ENCODE measurements at regions not wholly inside any gene's neighbourhood (a gene's known extent, or its start where the extent isn't known, plus 50 kb on each side); places are given as distances from the start of the nearest gene placed in this dataset.
A peak's percentile ranks its signal among the peaks of the same experiment; 100 is the strongest.

DNA sequence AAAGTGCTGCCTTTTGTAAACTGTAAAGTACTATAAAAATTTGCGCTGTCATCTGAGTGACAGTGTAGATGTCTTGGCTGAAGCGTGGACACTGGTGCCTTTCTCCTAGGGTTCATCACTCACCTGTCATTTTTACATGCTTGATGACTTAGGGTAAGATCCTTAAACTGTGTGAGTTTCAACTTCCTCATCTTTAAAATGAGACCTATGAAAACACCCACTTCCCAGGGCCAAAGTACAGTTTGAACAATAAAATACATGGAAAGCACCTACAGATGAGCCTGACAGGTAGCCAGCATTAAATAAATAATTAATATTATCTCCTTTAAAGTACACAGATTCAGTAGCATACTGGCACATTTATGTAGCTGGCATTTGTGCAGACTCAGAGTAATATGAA is 309.9 kb downstream of the CHRM3 start:
- no peaks in the 10 kb centered on the region for H3K4me1 Mint-ChIP-seq (ENCODE audit: low read depth)
- H3K4me3 Mint-ChIP-seq = no peak overlapping the region
- peaks cover 1% of the 10 kb centered on the region for H3K36me3 Mint-ChIP-seq (ENCODE audit: low read depth)
- peaks cover 7% of the 10 kb centered on the region for H3K9me3 Mint-ChIP-seq
- H3K27me3 Mint-ChIP-seq (ENCODE audit: low read depth) = no peaks in the 10 kb centered on the region
- no peak for DNase-seq (ENCODE audit: low spot score)
- no peak overlapping the region for H3K27ac Mint-ChIP-seq

DNA sequence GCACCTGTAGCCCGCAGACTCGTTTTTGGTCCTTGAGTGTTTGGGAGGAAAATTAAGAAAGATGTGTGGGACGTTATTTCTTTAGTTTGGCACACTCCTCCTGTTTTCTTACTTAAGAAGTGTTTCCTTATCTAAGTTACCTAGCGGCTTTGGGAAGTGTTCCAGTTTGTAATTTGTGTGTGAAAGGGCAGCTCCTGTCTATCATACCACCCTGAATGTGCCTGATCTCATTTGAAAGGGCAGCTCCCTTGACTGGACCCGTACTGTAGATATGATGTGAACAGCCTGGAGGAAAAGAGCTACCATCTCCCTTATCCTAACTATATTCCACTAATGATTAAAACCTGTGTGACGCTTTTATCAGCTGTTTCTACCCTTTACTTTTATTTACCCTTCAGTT is 314.3 kb downstream of the CHRM3 start:
- Mint-ChIP-seq H3K9me3 (peaks cover 7% of the 10 kb centered on the region), H3K27ac (no peak overlapping the region), H3K4me3 (no peak overlapping the region), H3K36me3 (ENCODE audit: low read depth) (peaks cover 13% of the 10 kb centered on the region), H3K27me3 (ENCODE audit: low read depth) (no peaks in the 10 kb centered on the region), H3K4me1 (ENCODE audit: low read depth) (peaks cover 2% of the 10 kb centered on the region)
- no peak for DNase-seq (ENCODE audit: low spot score)

DNA sequence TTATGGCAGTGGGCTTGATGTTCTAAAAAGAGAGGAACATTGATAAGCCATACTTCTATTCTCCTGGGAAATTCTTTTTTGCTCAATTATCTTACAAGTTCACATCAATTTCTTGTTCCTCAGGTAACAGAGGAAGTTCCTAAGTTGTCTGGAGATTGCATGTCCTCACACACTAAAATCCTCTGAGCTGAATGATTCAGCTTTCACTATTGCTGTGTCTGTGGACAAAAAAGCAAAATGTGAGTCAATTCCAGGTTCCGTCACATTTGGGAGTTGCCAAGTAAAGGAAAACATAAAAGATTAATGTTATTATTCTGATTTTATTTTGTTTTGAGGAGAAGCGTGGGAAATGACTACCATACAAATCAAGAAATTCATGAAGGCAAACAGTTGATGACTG is 316.7 kb downstream of the CHRM3 start:
- Mint-ChIP-seq H3K4me1 (ENCODE audit: low read depth) (peaks cover 5% of the 10 kb centered on the region), H3K27ac (no peak overlapping the region), H3K27me3 (ENCODE audit: low read depth) (no peaks in the 10 kb centered on the region)

DNA sequence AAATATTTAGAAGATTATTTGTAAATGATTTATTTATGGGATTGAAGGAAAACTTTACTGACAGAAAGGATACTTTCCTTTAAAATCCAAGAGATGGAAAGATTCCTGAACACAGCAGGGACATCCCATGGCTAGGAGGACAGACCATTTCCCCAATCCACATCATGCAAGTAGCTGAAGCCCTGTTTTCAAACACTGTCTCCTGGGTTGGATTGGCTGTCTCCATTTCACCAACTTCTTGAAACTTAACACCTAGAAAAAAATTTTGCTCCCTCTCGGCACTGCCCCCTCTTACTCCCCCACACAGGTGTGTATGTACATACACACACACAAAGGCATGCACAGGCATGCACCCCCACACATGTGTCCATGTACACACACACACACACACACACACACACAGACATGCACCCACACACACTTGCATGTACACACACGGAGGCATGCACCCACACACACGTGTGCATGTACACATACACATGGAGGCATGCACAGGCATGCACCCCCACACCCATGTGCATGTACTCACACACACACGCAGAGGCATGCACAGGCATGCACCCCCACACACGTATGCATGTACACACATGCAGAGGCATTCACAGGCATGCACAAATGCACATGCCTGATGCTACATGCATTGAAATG is 320.0 kb downstream of the CHRM3 start:
- Mint-ChIP-seq H3K27ac (no peak overlapping the region), H3K4me3 (no peak overlapping the region), H3K36me3 (ENCODE audit: low read depth) (peaks cover 41% of the 10 kb centered on the region), H3K27me3 (ENCODE audit: low read depth) (no peaks in the 10 kb centered on the region), H3K4me1 (ENCODE audit: low read depth) (peaks cover 27% of the 10 kb centered on the region), H3K9me3 (no peaks in the 10 kb centered on the region)
- no peak for DNase-seq (ENCODE audit: low spot score)

More for the DNA sequence above, 316.7 kb downstream of the CHRM3 start:
- Mint-ChIP-seq H3K36me3 (ENCODE audit: low read depth) (peaks cover 23% of the 10 kb centered on the region), H3K4me3 (no peak overlapping the region), H3K9me3 (no peaks in the 10 kb centered on the region)
- no peak for DNase-seq (ENCODE audit: low spot score)

DNA sequence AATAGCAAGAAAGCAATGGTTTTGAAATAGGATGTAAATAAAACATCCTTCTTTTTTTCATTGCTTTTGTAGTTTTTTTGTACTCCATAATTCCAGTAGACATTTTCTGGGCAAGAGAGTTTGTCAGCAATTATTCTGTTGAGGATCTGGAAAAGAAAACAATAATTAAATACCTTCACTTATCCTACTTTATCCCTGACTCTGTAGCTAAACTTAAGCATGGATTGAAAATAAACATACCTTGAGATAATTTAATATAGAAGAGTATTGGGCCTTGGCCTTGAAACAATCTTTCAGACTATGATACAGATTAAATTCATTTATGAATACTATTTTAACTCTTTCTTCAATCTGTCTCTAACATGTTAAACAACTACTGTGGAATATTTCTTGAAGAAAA is 321.2 kb downstream of the CHRM3 start:
- Mint-ChIP-seq H3K27ac (no peak overlapping the region), H3K36me3 (ENCODE audit: low read depth) (peaks cover 47% of the 10 kb centered on the region), H3K9me3 (no peaks in the 10 kb centered on the region), H3K4me3 (no peak overlapping the region), H3K27me3 (ENCODE audit: low read depth) (no peaks in the 10 kb centered on the region), H3K4me1 (ENCODE audit: low read depth) (peaks cover 30% of the 10 kb centered on the region)
- DNase-seq (ENCODE audit: low spot score) = no peak

DNA sequence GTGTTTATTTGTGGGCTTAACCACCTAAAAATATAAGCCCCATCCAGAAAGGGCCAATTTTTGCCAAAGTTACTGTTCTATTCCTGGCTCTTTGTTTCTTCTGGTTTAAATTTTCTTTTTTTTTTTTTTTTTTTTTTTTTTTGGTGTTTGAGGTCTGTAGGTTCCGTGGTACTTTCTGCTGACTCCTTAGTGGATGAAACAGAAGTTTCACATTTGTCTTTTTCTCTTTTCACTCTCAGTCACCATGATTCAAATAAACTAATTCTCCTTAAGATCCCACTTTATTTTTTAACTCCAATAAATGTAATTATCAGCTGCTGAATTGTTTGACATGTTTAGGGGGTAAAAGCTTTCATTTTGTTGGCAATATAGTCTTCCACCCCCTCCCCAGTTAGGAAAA is 322.3 kb downstream of the CHRM3 start:
- Mint-ChIP-seq H3K9me3 (no peaks in the 10 kb centered on the region), H3K4me3 (peak overlapping the region; percentile 47), H3K27me3 (ENCODE audit: low read depth) (no peaks in the 10 kb centered on the region), H3K36me3 (ENCODE audit: low read depth) (peaks cover 47% of the 10 kb centered on the region), H3K4me1 (ENCODE audit: low read depth) (peaks cover 32% of the 10 kb centered on the region), H3K27ac (peak overlapping the region; percentile 37)
- DNase-seq (ENCODE audit: low spot score) = no peak

DNA sequence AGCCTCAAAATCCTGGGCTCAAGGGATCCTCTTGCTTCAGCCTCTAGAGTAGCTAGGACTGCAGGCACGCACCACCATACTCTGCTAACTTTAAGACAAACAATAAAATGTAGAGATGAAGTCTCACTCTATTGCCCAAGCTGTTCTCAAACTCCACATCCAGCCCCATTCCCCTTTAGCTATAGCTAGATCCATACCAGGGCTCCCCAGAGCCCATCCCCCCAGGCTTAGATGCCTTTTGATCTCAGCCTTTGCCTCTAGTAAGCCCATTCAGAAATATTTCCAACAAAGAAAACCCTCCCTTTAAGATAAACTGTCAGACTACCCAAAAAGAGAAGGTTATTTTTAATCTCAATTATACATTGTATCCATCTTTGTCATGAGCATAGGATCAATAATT is 325.4 kb downstream of the CHRM3 start:
- H3K27me3 Mint-ChIP-seq (ENCODE audit: low read depth) = no peaks in the 10 kb centered on the region
- H3K4me3 Mint-ChIP-seq = no peak overlapping the region
- H3K27ac Mint-ChIP-seq = no peak overlapping the region
- H3K36me3 Mint-ChIP-seq (ENCODE audit: low read depth) = peaks cover 30% of the 10 kb centered on the region
- peaks cover 29% of the 10 kb centered on the region for H3K4me1 Mint-ChIP-seq (ENCODE audit: low read depth)
- no peak for DNase-seq (ENCODE audit: low spot score)
- no peaks in the 10 kb centered on the region for H3K9me3 Mint-ChIP-seq

DNA sequence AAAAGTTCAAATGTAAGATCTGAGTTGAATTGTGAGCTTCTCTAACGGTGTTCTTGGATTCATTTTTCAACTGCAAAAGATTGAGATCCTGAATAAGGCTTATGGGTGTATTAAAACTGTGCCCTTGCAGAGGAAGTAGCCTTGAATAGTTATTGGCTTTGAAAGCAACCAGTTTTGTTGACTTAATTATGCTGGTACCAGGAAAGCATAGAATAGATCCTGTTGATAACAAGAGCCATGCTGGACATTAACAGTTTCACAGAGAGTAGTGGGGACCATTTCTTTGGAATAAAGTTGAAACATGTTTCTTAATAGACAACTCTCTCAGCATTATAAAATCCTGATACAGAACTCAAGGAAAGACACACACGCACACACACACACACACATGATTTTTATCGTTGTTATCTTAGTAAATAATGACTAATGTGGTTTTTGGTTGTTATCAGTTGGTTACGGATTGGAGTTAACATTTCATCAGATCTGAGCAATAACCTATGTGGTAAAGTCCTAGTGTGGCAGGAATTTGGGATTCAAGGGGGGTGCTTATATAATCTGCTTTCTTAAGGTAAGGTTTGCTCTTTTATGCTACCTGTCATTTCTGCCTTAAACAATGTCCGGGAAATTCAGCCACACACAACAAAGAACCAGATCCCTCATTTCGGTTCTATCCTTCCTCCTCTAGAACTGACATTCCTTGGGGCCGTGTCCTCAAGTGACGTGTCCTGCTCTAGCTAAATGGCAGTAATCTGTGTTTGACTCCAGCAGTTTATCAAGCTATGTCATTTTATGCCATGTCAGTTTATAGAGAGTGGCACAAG is 330.9 kb downstream of the CHRM3 start:
- Mint-ChIP-seq H3K4me3 (no peak overlapping the region), H3K4me1 (ENCODE audit: low read depth) (peaks cover 37% of the 10 kb centered on the region), H3K36me3 (ENCODE audit: low read depth) (no peaks in the 10 kb centered on the region), H3K9me3 (no peaks in the 10 kb centered on the region), H3K27ac (peak overlapping the region; percentile 94), H3K27me3 (ENCODE audit: low read depth) (no peaks in the 10 kb centered on the region)
- DNase-seq (ENCODE audit: low spot score) = peak; percentile 21

DNA sequence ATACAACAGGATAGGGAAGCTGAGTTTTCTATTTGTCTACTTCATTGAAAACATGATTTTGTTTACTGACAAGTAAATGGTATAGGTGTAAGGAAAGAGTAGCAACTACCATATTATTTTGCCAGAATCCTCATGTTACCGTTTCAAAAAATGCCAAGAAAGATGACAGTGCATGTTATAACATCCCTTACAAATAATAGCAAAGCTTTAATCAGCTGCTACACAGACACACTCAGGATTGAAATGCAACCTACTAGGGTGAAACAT is 331.5 kb downstream of the CHRM3 start:
- Mint-ChIP-seq H3K27ac (peak overlapping the region; percentile 94), H3K36me3 (ENCODE audit: low read depth) (no peaks in the 10 kb centered on the region), H3K27me3 (ENCODE audit: low read depth) (no peaks in the 10 kb centered on the region), H3K9me3 (no peaks in the 10 kb centered on the region), H3K4me3 (no peak overlapping the region), H3K4me1 (ENCODE audit: low read depth) (peaks cover 39% of the 10 kb centered on the region)
- DNase-seq (ENCODE audit: low spot score) = no peak

DNA sequence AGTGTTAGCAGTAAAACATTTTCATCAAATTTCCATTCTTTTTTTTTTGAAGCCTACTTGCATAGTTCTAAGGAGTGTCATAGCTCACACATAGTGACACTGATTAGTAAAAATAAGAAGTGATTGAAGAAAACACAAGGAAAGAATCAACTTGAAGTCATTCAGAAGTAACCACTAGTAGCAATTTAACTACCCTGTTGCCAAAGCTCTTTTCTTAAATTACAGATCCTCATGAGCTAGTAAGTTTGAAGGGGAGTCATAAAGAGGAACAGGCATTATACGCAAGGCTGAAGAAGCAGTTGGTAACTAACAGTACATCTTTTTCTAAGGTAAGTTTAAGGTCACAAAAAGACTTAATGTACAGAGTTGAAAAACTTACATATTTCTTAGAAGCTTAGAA is 332.2 kb downstream of the CHRM3 start:
- H3K27me3 Mint-ChIP-seq (ENCODE audit: low read depth) = no peaks in the 10 kb centered on the region
- peak overlapping the region; percentile 94 for H3K27ac Mint-ChIP-seq
- DNase-seq (ENCODE audit: low spot score) = no peak
- no peaks in the 10 kb centered on the region for H3K9me3 Mint-ChIP-seq
- H3K4me3 Mint-ChIP-seq = no peak overlapping the region
- H3K4me1 Mint-ChIP-seq (ENCODE audit: low read depth) = peaks cover 39% of the 10 kb centered on the region
- no peaks in the 10 kb centered on the region for H3K36me3 Mint-ChIP-seq (ENCODE audit: low read depth)

DNA sequence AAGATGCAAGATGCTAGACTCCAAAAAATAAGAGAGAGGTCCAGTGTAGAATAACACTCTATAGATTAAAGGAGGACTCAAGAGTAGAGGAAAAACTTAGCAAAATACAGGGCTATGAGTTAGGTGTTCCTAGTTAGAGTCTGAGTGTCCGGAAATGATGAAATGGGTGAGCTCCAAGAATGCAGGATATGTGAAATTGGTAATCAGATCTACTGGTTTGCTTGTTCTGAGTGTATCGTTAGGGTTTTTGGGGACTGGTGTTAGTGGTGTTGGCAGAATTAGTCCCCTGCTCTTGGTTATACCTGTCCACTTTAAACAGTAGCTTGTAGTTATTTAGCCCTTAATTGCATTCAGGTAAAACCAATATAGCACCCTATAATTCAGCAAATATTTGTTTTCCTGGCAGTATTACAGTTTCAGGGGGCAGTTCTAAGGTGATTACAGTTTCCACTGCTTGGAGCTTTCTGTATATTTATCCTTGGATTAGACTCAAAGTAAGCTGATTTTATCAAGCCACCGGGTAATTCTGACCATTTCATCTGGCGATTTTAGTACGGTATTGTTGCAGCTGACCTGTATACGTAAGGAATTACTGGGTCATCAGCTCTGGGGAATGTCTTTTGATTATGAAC is 332.7 kb downstream of the CHRM3 start:
- peak; percentile 57 for DNase-seq (ENCODE audit: low spot score)
- H3K4me1 Mint-ChIP-seq (ENCODE audit: low read depth) = peaks cover 40% of the 10 kb centered on the region

DNA sequence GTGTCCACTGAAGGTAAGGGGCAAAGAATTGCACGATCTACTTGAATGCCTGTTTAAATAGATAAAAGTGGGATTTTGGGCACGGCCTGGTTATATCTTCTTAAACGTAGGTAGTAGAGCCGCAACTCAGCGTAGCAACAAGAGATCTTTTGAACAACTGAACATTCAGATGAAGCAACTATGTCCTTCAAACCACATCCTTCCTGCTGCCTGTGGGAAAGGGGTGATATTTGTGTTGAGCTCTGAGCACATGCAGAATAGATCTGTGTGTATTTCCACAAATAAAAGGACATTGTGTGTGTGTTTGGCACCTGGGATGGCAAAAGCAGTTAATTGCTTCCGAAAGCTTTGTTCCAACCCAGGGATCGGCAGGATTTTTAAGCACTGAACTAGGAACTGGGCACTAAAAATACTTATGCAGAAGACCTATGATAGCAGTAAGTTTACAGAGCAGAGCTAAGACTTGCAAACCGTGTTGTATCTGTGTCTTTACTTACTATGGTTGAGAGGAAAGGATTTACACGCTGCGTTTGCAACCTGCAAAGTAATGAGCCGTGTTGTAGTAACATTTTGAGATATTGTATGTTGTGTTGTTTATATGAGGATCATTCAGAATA is 333.4 kb downstream of the CHRM3 start:
- no peaks in the 10 kb centered on the region for H3K27me3 Mint-ChIP-seq (ENCODE audit: low read depth)
- peaks cover 46% of the 10 kb centered on the region for H3K4me1 Mint-ChIP-seq (ENCODE audit: low read depth)
- peaks cover 4% of the 10 kb centered on the region for H3K36me3 Mint-ChIP-seq (ENCODE audit: low read depth)
- peak overlapping the region; percentile 94 for H3K27ac Mint-ChIP-seq
- H3K4me3 Mint-ChIP-seq = no peak overlapping the region
- peak; percentile 68 for DNase-seq (ENCODE audit: low spot score)
- H3K9me3 Mint-ChIP-seq = no peaks in the 10 kb centered on the region

More for the DNA sequence above, 332.7 kb downstream of the CHRM3 start:
- Mint-ChIP-seq H3K36me3 (ENCODE audit: low read depth) (no peaks in the 10 kb centered on the region), H3K9me3 (no peaks in the 10 kb centered on the region), H3K4me3 (no peak overlapping the region), H3K27ac (peak overlapping the region; percentile 94), H3K27me3 (ENCODE audit: low read depth) (no peaks in the 10 kb centered on the region)

DNA sequence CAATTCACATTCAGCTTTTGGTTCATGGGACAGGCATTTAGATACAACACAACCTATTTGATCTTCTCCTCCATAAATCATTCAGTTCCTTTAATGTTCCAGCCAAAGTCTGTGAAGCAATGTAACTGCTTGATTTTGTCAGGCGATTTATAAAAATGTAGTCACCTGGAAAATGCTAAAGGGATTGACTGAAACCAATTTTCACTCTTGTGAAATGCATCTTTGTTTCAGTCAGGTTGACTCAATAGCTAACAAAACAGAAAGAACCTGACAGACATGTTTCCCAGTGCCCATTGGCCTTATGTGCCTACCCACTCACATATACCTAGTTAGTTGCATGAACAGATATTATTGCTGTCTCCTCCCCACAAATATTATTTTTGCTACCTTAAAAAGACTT is 335.7 kb downstream of the CHRM3 start:
- H3K4me1 Mint-ChIP-seq (ENCODE audit: low read depth) = peaks cover 48% of the 10 kb centered on the region
- no peaks in the 10 kb centered on the region for H3K27me3 Mint-ChIP-seq (ENCODE audit: low read depth)

DNA sequence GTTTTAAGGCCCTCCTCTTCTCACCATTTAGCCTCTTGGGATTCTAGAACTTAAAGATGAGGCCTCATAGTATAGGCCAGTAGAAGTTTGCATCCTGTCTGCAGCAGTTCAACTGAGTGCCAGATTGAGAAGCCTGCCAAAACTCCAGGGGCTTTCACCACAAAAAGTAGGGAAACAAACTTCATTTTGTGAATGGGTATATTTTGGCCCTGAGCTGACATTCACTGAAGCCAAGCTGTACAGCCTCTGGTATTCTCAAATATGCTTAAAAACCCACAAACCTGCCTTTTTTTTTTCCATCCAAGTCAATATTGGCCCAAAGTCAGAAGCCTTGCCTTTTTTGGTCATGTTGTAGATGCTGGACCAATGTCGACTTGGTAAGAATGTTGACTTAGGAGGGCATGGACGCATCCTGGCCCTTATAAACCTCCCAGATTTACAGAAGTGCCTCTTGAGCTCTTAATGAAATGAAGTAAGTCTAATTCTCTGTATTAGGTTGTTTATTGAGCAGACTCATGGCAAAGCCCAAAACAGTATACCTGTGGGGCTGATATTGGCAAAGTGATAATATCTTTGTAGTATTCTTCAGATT is 337.5 kb downstream of the CHRM3 start:
- no peak overlapping the region for H3K27ac Mint-ChIP-seq
- H3K9me3 Mint-ChIP-seq = no peaks in the 10 kb centered on the region
- DNase-seq (ENCODE audit: low spot score) = no peak
- no peak overlapping the region for H3K4me3 Mint-ChIP-seq
- H3K4me1 Mint-ChIP-seq (ENCODE audit: low read depth) = peaks cover 38% of the 10 kb centered on the region
- H3K36me3 Mint-ChIP-seq (ENCODE audit: low read depth) = peaks cover 4% of the 10 kb centered on the region
- H3K27me3 Mint-ChIP-seq (ENCODE audit: low read depth) = no peaks in the 10 kb centered on the region

More for the DNA sequence above, 335.7 kb downstream of the CHRM3 start:
- H3K4me3 Mint-ChIP-seq = peak overlapping the region; percentile 56
- no peak overlapping the region for H3K27ac Mint-ChIP-seq
- DNase-seq (ENCODE audit: low spot score) = no peak
- no peaks in the 10 kb centered on the region for H3K9me3 Mint-ChIP-seq
- peaks cover 4% of the 10 kb centered on the region for H3K36me3 Mint-ChIP-seq (ENCODE audit: low read depth)

All from T-helper 2 cell treated with Interferon-gamma antibody and Interleukin-4, amounts not matched to agents 5 μg/mL and 100 μg/mL, for 36 hours (primary cell).